Calu3 (cell line): ENCODE measurements at regions not wholly inside any gene's neighbourhood (a gene's known extent, or its start where the extent isn't known, plus 50 kb on each side); places are given as distances from the start of the nearest gene placed in this dataset.

Experiments
- BruUV-seq: library from RNA; stranded (reverse); fragments of 400-500 nt; replicated peaks from 2 replicates; lab custom pipeline; 2021; lab: Mats Ljungman, UMichigan
- CTCF ChIA-PET: fragments of 300-600 bp; sonication (Branson Sonifier 250); formaldehyde crosslinking; loops from one replicate; lab custom pipeline; 2022; ENCODE audit warnings: antibody characterized with exemption; lab: Charles Lee
- DNase-seq: peaks from one replicate; pipeline ENCODE4 v3.0.0; 2022
- H3K27ac Mint-ChIP-seq: one replicate; pipeline ENCODE4 v1.8.0; 2022; ENCODE audit warnings: mixed read lengths; ENCODE audit not compliant: unreplicated experiment
- H3K27me3 Mint-ChIP-seq: one replicate; pipeline ENCODE4 v1.8.0; 2022; ENCODE audit warnings: mixed read lengths; ENCODE audit not compliant: unreplicated experiment
- H3K36me3 Mint-ChIP-seq: one replicate; pipeline ENCODE4 v1.8.0; 2022; ENCODE audit warnings: mild to moderate bottlenecking, moderate library complexity, mixed read lengths; ENCODE audit not compliant: insufficient read depth, unreplicated experiment
- H3K4me1 Mint-ChIP-seq: one replicate; pipeline ENCODE4 v1.8.0; 2022; ENCODE audit warnings: mild to moderate bottlenecking, low read depth, mixed read lengths; ENCODE audit not compliant: unreplicated experiment
- H3K4me3 Mint-ChIP-seq: one replicate; pipeline ENCODE4 v1.8.0; 2022; ENCODE audit warnings: mild to moderate bottlenecking, low read depth, moderate library complexity, mixed read lengths; ENCODE audit not compliant: unreplicated experiment
- H3K9me3 Mint-ChIP-seq: one replicate; pipeline ENCODE4 v1.8.0; 2022; ENCODE audit warnings: low read depth, mixed read lengths; ENCODE audit not compliant: unreplicated experiment
- CTCF ChIP-seq: fragments of 200-600 bp; IDR thresholded peaks from one replicate; pipeline ENCODE4 v1.8.0; 2022; ENCODE audit warnings: antibody characterized with exemption; ENCODE audit not compliant: unreplicated experiment
- intact Hi-C: fragments of 100-400 bp; cut with micrococcal nuclease; formaldehyde crosslinking; loops from one replicate; pipeline ENCODE4 v1.10.0; 2022; ENCODE audit not compliant: unreplicated experiment

- Mint-ChIP-seq H3K27ac (no peak overlapping the region), H3K36me3 (no peaks in the 10 kb centered on the region), H3K4me3 (no peak overlapping the region), H3K9me3 (no peaks in the 10 kb centered on the region), H3K27me3 (peaks cover 60% of the 10 kb centered on the region), H3K4me1 (no peaks in the 10 kb centered on the region)
- CTCF ChIA-PET = no interaction called here
- TF ChIP-seq CTCF = no peak
- intact Hi-C loops = no loop called here
- no TSS peak for BruUV-seq
- DNase-seq = no peak
These were observed 555.9 kb downstream of the BCL11B start for GRCh38 chr14:98716133-98716532.

- Mint-ChIP-seq H3K9me3 (peaks cover 3% of the 10 kb centered on the region), H3K4me1 (no peaks in the 10 kb centered on the region), H3K36me3 (no peaks in the 10 kb centered on the region), H3K27ac (no peak overlapping the region), H3K4me3 (no peak overlapping the region), H3K27me3 (peaks cover 68% of the 10 kb centered on the region)
- CTCF ChIA-PET = interaction anchor here (0.6 to 0.7 kb wide), 2 partner anchors 9 to 1384 kb away, joined by 3 read pairs; no protein-coding TSS in a partner anchor
- BruUV-seq = no TSS peak
- intact Hi-C loops = no loop called here
- DNase-seq = no peak
- no peak for TF ChIP-seq CTCF
These were observed 550.9 kb downstream of the BCL11B start for GRCh38 chr14:98721061-98721460.

- peaks cover 31% of the 10 kb centered on the region for H3K27me3 Mint-ChIP-seq
- no peak overlapping the region for H3K27ac Mint-ChIP-seq
- peaks cover 3% of the 10 kb centered on the region for H3K9me3 Mint-ChIP-seq
- CTCF ChIA-PET = no interaction called here
- no peaks in the 10 kb centered on the region for H3K36me3 Mint-ChIP-seq
- TF ChIP-seq CTCF = no peak
- no TSS peak for BruUV-seq
- no peak overlapping the region for H3K4me3 Mint-ChIP-seq
- intact Hi-C loops = no loop called here
- no peaks in the 10 kb centered on the region for H3K4me1 Mint-ChIP-seq
- DNase-seq = no peak
These were observed 547.3 kb downstream of the BCL11B start for GRCh38 chr14:98724734-98725133.

GRCh38 chr14:98725191-98725590 is 546.8 kb downstream of the BCL11B start:
- CTCF ChIA-PET = no interaction called here
- no peak for TF ChIP-seq CTCF
- intact Hi-C loops = no loop called here
- Mint-ChIP-seq H3K4me3 (no peak overlapping the region), H3K9me3 (peaks cover 3% of the 10 kb centered on the region), H3K27ac (no peak overlapping the region), H3K27me3 (peaks cover 31% of the 10 kb centered on the region), H3K36me3 (no peaks in the 10 kb centered on the region), H3K4me1 (no peaks in the 10 kb centered on the region)
- BruUV-seq = no TSS peak
- no peak for DNase-seq
